AG09319 (cell line): ENCODE measurements at regions not wholly inside any gene's neighbourhood (a gene's known extent, or its start where the extent isn't known, plus 50 kb on each side); places are given as distances from the start of the nearest gene placed in this dataset.

Experiments
- DNase-seq: peaks from one replicate; pipeline ENCODE4 v3.0.0-alpha.2; 2010; ENCODE audit warnings: low read depth; ENCODE audit errors: extremely low read depth
- CTCF ChIP-seq: IDR thresholded peaks from 2 replicates; pipeline ENCODE4 v1.5.1; 2011; ENCODE audit warnings: low read depth, mild to moderate bottlenecking, inconsistent platforms, low read length, moderate library complexity

GRCh38 chr10:107708981-107709380 is 544.5 kb upstream of the SORCS1 start:
- no peak for TF ChIP-seq CTCF
- DNase-seq = no peak

- no peak for TF ChIP-seq CTCF
- no peak for DNase-seq
Observed at GRCh38 chr10:107706096-107706725, 541.7 kb upstream of the SORCS1 start.

GRCh38 chr10:107701943-107702342 is 537.4 kb upstream of the SORCS1 start:
- DNase-seq = no peak
- no peak for TF ChIP-seq CTCF

GRCh38 chr10:107692072-107692471 is 527.6 kb upstream of the SORCS1 start:
- no peak for DNase-seq
- TF ChIP-seq CTCF = no peak

GRCh38 chr10:107689323-107689722 is 524.8 kb upstream of the SORCS1 start:
- no peak for TF ChIP-seq CTCF
- DNase-seq = no peak

GRCh38 chr10:107687701-107688100 is 523.2 kb upstream of the SORCS1 start:
- DNase-seq = no peak
- TF ChIP-seq CTCF = no peak

- DNase-seq = no peak
- no peak for TF ChIP-seq CTCF
Observed at GRCh38 chr10:107686095-107686494, 521.6 kb upstream of the SORCS1 start.
